H1 (cell line): ENCODE measurements at regions not wholly inside any gene's neighbourhood (a gene's known extent, or its start where the extent isn't known, plus 50 kb on each side); places are given as distances from the start of the nearest gene placed in this dataset.

ENCODE experiments used
- FOSL1 ChIP-seq: IDR thresholded peaks from 2 replicates; pipeline ENCODE4 v1.6.1; 2011; ENCODE audit warnings: mild to moderate bottlenecking, low read depth, low read length, moderate library complexity; ENCODE audit not compliant: insufficient read depth
- GABPA ChIP-seq: IDR thresholded peaks from 2 replicates; pipeline ENCODE4 v1.6.1; 2011; ENCODE audit warnings: mild to moderate bottlenecking, low read length, moderate library complexity, borderline replicate concordance; ENCODE audit not compliant: insufficient read depth
- KDM4A ChIP-seq: IDR thresholded peaks from one replicate; pipeline ENCODE4 v1.7.1; 2012; ENCODE audit warnings: low read depth, mild to moderate bottlenecking, moderate library complexity, low read length, inconsistent platforms; ENCODE audit not compliant: severe bottlenecking
- TBP ChIP-seq: IDR thresholded peaks from 2 replicates; pipeline ENCODE4 v1.6.1; 2011; ENCODE audit warnings: low read depth, low read length, improper control_type of control experiment

DNA sequence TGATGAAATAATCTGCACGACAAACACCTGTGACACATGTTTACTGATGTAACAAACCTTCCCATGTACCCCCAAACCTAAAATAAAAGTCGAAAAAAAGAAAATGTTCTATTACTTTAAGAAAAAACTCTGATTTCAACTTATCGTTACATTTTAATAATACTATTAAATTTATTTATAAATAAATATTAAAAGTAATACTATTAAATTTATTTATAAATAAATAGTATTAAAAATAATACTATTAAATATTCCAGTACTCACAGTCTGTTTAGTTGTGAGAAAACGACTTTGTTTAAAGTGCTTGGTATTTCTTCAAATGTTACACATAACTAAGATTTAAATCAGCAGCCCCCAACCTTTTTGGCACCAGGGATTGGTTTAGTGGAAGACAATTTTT lies 471.6 kb upstream of the PRKX start (continued):
- TF ChIP-seq TBP (no peak), KDM4A (no peak), GABPA (no peak), FOSL1 (no peak)
- TF ChIP-seq, all 59 proteins: peak for 0
